GM04504 (cell line): ENCODE measurements at regions not wholly inside any gene's neighbourhood (a gene's known extent, or its start where the extent isn't known, plus 50 kb on each side); places are given as distances from the start of the nearest gene placed in this dataset.
"Not testable (repeated sequence)": the region's sequence is repeated elsewhere in the genome, so short reads cannot be mapped to it uniquely, and the experiment has no call there.

Source experiments
- DNase-seq: peaks from one replicate; pipeline ENCODE4 v3.0.0-alpha.2; 2012; ENCODE audit warnings: low read depth

DNA sequence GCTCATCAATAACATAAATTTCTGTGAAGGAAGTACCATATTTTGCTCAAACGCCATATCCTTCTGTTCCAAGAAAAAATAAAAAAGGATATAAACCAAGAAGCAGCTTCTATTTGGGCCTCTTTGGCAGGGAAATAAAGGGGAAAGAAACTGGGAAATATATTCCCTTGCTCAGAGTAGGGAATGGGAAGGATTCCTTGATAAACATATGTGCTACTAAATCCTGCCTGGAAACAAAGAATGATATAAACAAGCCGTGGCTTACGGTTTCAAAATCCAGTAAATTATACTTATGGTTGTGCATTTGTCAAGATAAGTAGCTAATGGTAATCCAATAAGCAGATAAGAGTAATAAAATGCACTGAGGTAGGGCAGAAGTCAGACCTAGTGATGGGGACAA lies 481.6 kb downstream of the NTRK2 start:
- DNase-seq = no peak

DNA sequence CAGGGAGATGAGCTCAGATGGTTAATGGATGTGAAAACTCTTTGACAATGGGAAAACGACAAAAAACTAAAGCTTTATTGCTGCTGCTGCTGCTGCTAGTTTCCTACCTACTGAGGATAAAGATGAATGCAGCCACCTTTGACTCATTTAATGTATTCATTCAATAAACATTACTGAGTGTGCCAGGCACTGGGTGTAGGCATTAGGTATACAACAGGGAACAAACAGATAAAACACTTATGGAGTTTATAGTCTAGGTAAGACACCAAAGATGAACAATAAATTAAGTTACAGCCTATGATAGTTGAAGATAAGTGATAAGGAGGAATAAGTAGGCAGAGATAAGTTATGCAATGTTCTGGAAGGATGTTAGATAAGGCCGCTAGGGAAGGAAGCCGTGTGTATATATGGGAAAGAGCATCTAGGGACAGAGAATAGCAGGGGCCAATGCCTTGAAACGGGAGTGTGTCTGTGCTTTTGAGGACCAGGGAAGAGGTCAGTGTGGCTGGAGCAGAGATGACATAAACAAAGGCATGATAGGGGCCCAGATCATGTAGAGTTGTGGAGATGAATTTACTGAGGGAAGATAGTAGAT lies 477.6 kb downstream of the NTRK2 start:
- DNase-seq = no peak

DNA sequence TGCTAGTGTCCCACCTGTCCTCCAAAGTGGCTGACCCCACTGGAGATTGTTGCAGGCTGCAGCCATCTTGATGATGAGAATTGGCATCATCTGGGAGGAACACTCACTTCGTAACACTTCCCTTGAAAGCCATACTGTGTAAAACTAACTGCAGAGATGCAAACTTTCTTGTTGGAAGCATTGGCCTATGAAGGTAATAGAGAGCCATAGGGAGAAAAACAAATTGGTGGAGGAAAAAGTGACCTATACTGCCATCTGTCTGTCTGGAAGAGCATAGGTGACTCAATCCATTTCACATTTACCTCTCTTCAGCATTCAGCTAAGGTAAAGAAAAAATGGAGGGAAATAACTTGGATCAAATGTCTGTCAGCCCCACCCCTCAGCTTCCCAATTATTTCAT lies 473.4 kb downstream of the NTRK2 start:
- no peak for DNase-seq

GRCh38 chr9:85142496-85142911 lies 473.0 kb downstream of the NTRK2 start:
- no peak for DNase-seq

GRCh38 chr9:85137696-85138095 lies 468.2 kb downstream of the NTRK2 start:
- no peak for DNase-seq

- no peak for DNase-seq
Observed at GRCh38 chr9:85136987-85137386, 467.5 kb downstream of the NTRK2 start.

GRCh38 chr9:85136507-85136906 lies 467.0 kb downstream of the NTRK2 start:
- DNase-seq = no peak

- no peak for DNase-seq
Observed at GRCh38 chr9:85130764-85131163, 461.2 kb downstream of the NTRK2 start.

DNA sequence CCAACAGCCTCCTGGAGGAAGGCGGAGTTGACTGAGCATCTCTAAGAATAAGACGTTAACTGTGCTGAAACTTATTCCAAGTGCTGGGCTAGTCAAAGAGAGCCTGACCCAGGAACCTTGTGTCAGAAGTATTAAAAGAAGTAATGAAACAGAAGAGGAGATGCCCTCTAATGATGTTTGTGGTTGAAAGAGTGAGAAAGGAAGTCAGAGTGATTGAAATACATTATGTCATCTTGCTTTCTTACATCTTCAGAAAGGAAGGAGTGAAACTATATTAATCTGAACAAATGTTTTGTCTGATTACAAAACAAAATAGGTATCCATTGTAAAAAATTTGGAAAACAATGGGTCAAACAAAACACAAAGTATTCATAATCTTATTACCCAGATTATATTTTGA lies 460.7 kb downstream of the NTRK2 start:
- DNase-seq = no peak

DNA sequence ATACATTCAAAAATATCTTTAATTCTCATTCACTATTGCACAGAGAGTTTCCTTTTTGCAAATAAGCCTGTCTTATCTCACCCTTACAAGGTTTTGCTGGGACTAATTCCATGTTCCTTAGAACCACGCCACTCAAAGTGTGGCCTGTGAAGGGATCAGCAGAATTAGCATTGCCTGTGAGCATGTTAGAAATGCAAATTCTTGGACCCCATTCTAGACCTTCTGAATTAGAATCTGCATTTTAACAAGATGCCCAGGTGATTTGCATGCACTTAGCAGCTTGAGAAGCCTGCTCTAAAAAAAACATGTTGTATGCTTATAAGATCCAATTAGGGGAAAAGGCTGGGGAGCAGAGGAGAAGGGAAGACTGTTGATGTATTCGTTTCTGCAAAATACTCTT lies 460.0 kb downstream of the NTRK2 start:
- no peak for DNase-seq

DNA sequence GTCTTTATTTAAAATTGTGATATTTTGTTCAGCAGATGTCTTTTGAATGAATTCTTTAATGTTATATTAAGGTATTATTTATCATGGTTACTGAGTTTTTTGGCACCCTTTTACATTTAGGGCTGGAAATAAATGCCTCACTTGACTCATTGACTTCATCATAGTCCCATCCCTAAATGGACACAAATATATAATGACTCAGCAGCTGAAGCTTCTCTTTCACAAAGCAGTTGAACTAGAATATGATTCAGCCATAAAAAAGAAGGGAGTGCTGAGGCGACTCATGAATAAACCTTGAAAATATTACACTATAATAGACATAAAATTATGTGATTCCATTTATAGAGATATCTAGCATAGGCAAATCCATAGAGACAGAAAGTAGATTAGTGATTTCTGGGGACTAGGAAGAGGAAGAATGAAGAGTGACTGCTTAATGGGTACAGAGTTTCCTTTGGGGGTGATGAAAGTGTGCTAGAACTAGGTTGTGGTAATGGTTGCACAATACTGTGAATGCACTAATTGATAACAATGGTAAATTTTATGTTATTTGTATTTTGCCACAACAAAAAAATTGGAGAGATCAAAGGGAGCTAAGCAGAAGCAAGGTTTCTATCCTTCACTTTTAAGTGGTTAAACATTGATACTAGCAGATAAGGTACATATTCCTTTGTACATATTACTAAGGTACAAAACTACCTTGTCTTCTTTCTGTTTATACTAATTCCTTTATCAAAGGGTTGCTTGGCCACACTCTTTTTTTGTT lies 449.6 kb downstream of the NTRK2 start:
- no peak for DNase-seq

DNA sequence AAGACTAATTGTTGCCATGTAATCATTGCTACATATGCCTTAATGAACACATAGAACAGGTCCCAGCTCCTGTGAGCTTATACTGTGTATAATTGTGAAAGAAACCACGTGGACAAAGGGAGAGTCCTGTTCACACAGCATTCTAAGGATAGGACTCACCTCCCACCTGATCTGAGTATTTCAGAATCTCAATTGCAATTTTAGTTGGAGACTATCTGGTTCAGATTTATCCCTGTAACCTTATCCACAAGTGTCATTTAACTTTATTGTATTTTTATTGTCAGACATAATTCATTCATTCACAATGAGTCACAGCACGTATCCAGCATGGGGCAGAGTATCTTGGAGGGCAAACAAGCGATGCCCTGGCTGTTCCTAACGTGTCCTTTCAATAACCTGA lies 448.3 kb downstream of the NTRK2 start:
- DNase-seq = no peak

DNA sequence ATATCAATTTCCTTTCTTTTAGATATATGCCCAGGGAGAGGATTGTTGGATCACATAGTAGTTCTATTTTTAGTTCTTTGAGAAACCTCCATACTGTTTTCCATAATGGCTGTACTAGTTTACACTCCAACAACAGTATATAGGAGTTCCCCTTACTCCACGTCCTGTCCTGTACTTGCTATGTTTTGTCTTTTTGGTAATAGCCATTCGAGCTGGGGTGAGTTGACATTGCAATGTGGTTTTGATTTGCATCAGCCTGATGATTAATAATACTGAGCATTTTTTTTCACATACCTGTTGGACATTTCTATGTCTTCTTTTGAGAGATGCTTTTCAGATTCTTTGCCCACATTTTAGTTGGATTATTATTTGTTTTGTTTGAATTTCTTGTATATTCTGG lies 445.9 kb downstream of the NTRK2 start:
- DNase-seq = no peak

DNA sequence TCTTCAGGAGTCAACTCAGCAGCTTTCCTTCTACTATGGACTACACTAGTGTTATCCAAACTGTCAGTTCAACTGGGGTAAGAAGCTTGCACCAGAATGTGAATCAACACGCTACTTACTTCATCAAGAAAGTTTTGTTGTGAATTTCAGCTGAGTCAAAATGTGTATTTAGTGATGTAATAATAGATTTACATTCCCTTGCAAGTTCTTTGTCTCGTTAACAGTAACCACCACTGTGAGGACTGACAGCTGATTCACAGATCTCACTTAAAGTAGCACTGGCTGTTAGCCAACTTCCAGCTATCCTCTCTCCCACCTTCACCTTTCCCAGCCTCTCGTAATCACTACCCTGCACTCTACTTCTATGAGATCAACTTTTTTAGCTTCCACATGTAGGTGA lies 445.3 kb downstream of the NTRK2 start:
- no peak for DNase-seq

GRCh38 chr9:85112933-85113418 lies 443.4 kb downstream of the NTRK2 start:
- DNase-seq = no peak

- DNase-seq = no peak
Observed at GRCh38 chr9:85112391-85112790, 442.9 kb downstream of the NTRK2 start.

DNA sequence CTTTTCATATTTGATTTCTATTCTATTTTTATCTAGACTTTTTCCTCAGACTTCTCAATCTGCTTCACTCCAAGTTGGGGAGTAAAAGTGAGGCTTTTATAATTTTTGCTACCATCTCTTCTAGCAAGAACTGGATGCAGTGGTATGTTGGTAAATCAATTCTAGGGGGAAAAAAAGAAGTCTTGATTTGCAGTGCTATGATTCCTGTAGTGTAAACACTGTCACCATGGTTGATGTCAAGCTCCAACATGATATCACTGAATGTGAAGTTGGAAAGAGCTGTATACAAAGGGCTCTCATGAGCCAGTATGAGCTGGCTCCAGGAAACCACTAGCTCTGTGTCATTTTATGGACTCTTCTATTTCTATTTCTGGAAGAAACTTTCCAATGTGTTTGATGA lies 439.2 kb downstream of the NTRK2 start:
- no peak for DNase-seq

GRCh38 chr9:85108229-85108628 lies 438.7 kb downstream of the NTRK2 start:
- no peak for DNase-seq

GRCh38 chr9:85089188-85089969 lies 419.9 kb downstream of the NTRK2 start:
- DNase-seq = no peak

- DNase-seq = no peak
Observed at GRCh38 chr9:85081963-85082362, 412.4 kb downstream of the NTRK2 start.

- no peak for DNase-seq
Observed at GRCh38 chr9:85079349-85079748, 409.8 kb downstream of the NTRK2 start.

DNA sequence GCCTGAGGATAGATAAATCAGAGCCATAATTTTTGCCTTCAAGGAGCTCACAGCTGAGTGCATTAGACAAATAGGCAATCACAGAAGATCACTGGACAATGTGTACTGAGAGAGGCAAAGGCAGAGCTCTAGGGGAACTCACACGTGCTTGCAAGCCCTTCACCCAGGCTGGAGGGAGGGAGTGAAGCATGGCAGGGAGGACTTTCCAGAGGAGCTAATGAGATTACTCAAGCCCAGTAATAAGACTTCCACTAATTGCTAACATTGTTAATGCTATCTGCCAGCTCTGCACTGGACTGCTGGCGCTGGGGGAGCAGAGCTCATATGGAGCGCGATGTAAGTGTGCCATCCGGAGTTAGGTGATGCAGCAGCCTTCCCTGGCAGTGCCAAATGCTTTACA lies 408.4 kb downstream of the NTRK2 start:
- DNase-seq = no peak

GRCh38 chr9:85077146-85077545 lies 407.6 kb downstream of the NTRK2 start:
- DNase-seq = not testable (repeated sequence)
